ENCODE measurements at regions not wholly inside any gene's neighbourhood (a gene's known extent, or its start where the extent isn't known, plus 50 kb on each side); places are given as distances from the start of the nearest gene placed in this dataset.

GRCh38 chr20:6924681-6925080, 157.2 kb downstream of the BMP2 start:
- H3K4me2 ChIP-seq (ENCODE audit: low read depth, low read length), result no peak overlapping the region
- no peaks in the 10 kb centered on the region for H4K20me1 ChIP-seq (ENCODE audit: insufficient read depth, low read length)
- H2AFZ ChIP-seq (ENCODE audit: low read length), result no peak overlapping the region
- ChIA-PET POLR2A (no interaction called here), CTCF (ENCODE audit: low intra/inter-chr PET ratio, low total read pairs) (no interaction called here)
- no peak overlapping the region for H3K27ac ChIP-seq (ENCODE audit: extremely low read length, insufficient read depth, low read length)
- TF ChIP-seq ZMYM3 (CRISPR knock-in tag; IDR thresholded peaks at IDR 0.05) (no peak), ATF5 (CRISPR knock-in tag; IDR thresholded peaks at IDR 0.05; ENCODE audit: low read depth) (no peak), ZNF782 (CRISPR knock-in tag; IDR thresholded peaks at IDR 0.05; ENCODE audit: borderline replicate concordance) (no peak), POLR2G (IDR thresholded peaks at IDR 0.05; ENCODE audit: low read depth, low read length) (no peak), NR2F1 (CRISPR knock-in tag; IDR thresholded peaks at IDR 0.05) (no peak), ZNF740 (CRISPR knock-in tag; IDR thresholded peaks at IDR 0.05) (no peak), EP300 (IDR thresholded peaks at IDR 0.05; ENCODE audit: low read depth in 2 of 2, low read length in 2 of 2) (no peak), EP300 (CRISPR knock-in tag; IDR thresholded peaks at IDR 0.05; ENCODE audit: borderline replicate concordance) (no peak), TP53 (CRISPR knock-in tag; conservative IDR thresholded peaks at IDR 0.05) (no peak), FOXO1 (CRISPR knock-in tag; IDR thresholded peaks at IDR 0.05) (no peak), ZNF44 (CRISPR knock-in tag; IDR thresholded peaks at IDR 0.05) (no peak), ZNF30 (CRISPR knock-in tag; IDR thresholded peaks at IDR 0.05) (no peak), SKI (IDR thresholded peaks at IDR 0.05; ENCODE audit: partially characterized antibody) (no peak), FOXC1 (CRISPR knock-in tag; IDR thresholded peaks at IDR 0.05; ENCODE audit: borderline replicate concordance) (no peak), HNF4G (IDR thresholded peaks at IDR 0.05; ENCODE audit: borderline replicate concordance, low read depth, low read length) (no peak), HNF4G (CRISPR knock-in tag; IDR thresholded peaks at IDR 0.05; ENCODE audit: borderline replicate concordance, low read depth) (no peak), KDM5B (CRISPR knock-in tag; IDR thresholded peaks at IDR 0.05; ENCODE audit: borderline replicate concordance) (no peak), IRF1 (CRISPR knock-in tag; IDR thresholded peaks at IDR 0.05; ENCODE audit: low read depth) (no peak), ZBTB2 (CRISPR knock-in tag; IDR thresholded peaks at IDR 0.05; ENCODE audit: low read depth) (no peak), MTERF4 (CRISPR knock-in tag; IDR thresholded peaks at IDR 0.05) (no peak)
- H3K27me3 ChIP-seq (ENCODE audit: control insufficient read depth in 1 of 2, insufficient read depth in 2 of 2, low read length in 2 of 2), result no peaks in the 10 kb centered on the region
- H3K36me3 ChIP-seq (replicated peaks in 1 of 2; ENCODE audit: control insufficient read depth in 1 of 2, insufficient read depth in 2 of 2, low read length in 2 of 2), result no peaks in the 10 kb centered on the region
- no TSS peak for BruUV-seq (replicated peaks)
- H3K4me1 ChIP-seq (ENCODE audit: insufficient read depth, low read length), result no peaks in the 10 kb centered on the region
- FAIRE-seq (no peak), ATAC-seq (no peak), DNase-seq (ENCODE audit: low spot score) (no peak)
- H3K4me3 ChIP-seq (replicated peaks in 1 of 3; ENCODE audit: insufficient read depth in 1 of 3, low read depth in 2 of 3, low read length in 3 of 3), result no peak overlapping the region
- no peaks in the 10 kb centered on the region for H3K9me3 ChIP-seq (ENCODE audit: low read length)
- in situ Hi-C loops (cut with HindIII; ENCODE audit: extremely low pct_ligation_motif_present, low pct_unique_long_range_greater_than_20kb) (no loop called here), intact Hi-C loops (cut with micrococcal nuclease; ENCODE audit: unreplicated experiment) (no loop called here)
- H3K9ac ChIP-seq (ENCODE audit: insufficient read depth, low read depth, low read length), result no peak overlapping the region
- H3K79me2 ChIP-seq (ENCODE audit: insufficient read depth, low read length), result no peaks in the 10 kb centered on the region
